HEK293T (cell line): ENCODE measurements at regions not wholly inside any gene's neighbourhood (a gene's known extent, or its start where the extent isn't known, plus 50 kb on each side); places are given as distances from the start of the nearest gene placed in this dataset.

ENCODE experiments used
- CTCF ChIA-PET: fragments of 350-600 bp; formaldehyde crosslinking; extraction: SDS; loops from one replicate; lab custom pipeline; 2021; ENCODE audit warnings: antibody characterized with exemption, inconsistent platforms; lab: Yijun Ruan, JAX
- POLR2A ChIA-PET: fragments of 350-600 bp; formaldehyde crosslinking; extraction: SDS; loops from one replicate; lab custom pipeline; 2020; ENCODE audit warnings: antibody characterized with exemption, inconsistent platforms; lab: Yijun Ruan, JAX
- DNase-seq: peaks from one replicate; pipeline ENCODE4 v3.0.0; 2012; ENCODE audit warnings: mixed read lengths; ENCODE audit errors: extremely low spot score
- ARNT ChIP-seq: fragments of 450-650 bp; IDR thresholded peaks from 2 replicates; pipeline ENCODE4 v1.6.1; 2017; ENCODE audit warnings: mild to moderate bottlenecking
- BHLHE40 ChIP-seq: fragments of 450-650 bp; IDR thresholded peaks from 2 replicates; pipeline ENCODE4 v1.6.1; 2016; ENCODE audit warnings: mild to moderate bottlenecking, moderate library complexity, borderline replicate concordance
- CTBP1 ChIP-seq: fragments of 450-650 bp; IDR thresholded peaks from 2 replicates; pipeline ENCODE4 v1.6.1; 2016; ENCODE audit warnings: borderline replicate concordance
- ELF4 ChIP-seq: fragments of 450-650 bp; IDR thresholded peaks from 2 replicates; pipeline ENCODE4 v1.6.1; 2017; ENCODE audit warnings: antibody characterized with exemption
- FOXA1 ChIP-seq: fragments of 450-650 bp; IDR thresholded peaks from 2 replicates; pipeline ENCODE4 v1.6.1; 2016; ENCODE audit warnings: mild to moderate bottlenecking
- FOXK2 ChIP-seq: fragments of 450-650 bp; IDR thresholded peaks from 2 replicates; pipeline ENCODE4 v1.6.1; 2016; ENCODE audit warnings: mild to moderate bottlenecking
- FOXM1 ChIP-seq: fragments of 450-650 bp; IDR thresholded peaks from 2 replicates; pipeline ENCODE4 v1.6.1; 2017; ENCODE audit warnings: mild to moderate bottlenecking, borderline replicate concordance
- HDGF ChIP-seq: fragments of 450-650 bp; IDR thresholded peaks from 2 replicates; pipeline ENCODE4 v1.6.1; 2017; ENCODE audit warnings: antibody characterized with exemption, borderline replicate concordance
- L3MBTL2 ChIP-seq: fragments of 450-650 bp; conservative IDR thresholded peaks from 2 replicates; pipeline ENCODE4 v1.6.1; 2016; ENCODE audit warnings: mild to moderate bottlenecking
- LEF1 ChIP-seq: fragments of 450-650 bp; IDR thresholded peaks from 2 replicates; pipeline ENCODE4 v1.6.1; 2017; ENCODE audit warnings: mild to moderate bottlenecking, borderline replicate concordance
- NFRKB ChIP-seq: fragments of 450-650 bp; IDR thresholded peaks from 2 replicates; pipeline ENCODE4 v1.6.1; 2016; ENCODE audit warnings: mild to moderate bottlenecking, moderate library complexity
- SP1 ChIP-seq: fragments of 450-650 bp; IDR thresholded peaks from 2 replicates; pipeline ENCODE4 v1.6.1; 2017
- SUZ12 ChIP-seq: fragments of 450-650 bp; IDR thresholded peaks from 2 replicates; pipeline ENCODE4 v1.6.1; 2016; ENCODE audit warnings: mild to moderate bottlenecking
- TARDBP ChIP-seq: fragments of 450-650 bp; IDR thresholded peaks from 2 replicates; pipeline ENCODE4 v1.6.1; 2016
- ZNF384 ChIP-seq: fragments of 450-650 bp; IDR thresholded peaks from 2 replicates; pipeline ENCODE4 v1.6.1; 2016
- TF ChIP-seq, protein P1 (sequence below): fragments of 450-650 bp; IDR thresholded peaks from 2 replicates; pipeline ENCODE4 v1.6.1; 2016

DNA sequence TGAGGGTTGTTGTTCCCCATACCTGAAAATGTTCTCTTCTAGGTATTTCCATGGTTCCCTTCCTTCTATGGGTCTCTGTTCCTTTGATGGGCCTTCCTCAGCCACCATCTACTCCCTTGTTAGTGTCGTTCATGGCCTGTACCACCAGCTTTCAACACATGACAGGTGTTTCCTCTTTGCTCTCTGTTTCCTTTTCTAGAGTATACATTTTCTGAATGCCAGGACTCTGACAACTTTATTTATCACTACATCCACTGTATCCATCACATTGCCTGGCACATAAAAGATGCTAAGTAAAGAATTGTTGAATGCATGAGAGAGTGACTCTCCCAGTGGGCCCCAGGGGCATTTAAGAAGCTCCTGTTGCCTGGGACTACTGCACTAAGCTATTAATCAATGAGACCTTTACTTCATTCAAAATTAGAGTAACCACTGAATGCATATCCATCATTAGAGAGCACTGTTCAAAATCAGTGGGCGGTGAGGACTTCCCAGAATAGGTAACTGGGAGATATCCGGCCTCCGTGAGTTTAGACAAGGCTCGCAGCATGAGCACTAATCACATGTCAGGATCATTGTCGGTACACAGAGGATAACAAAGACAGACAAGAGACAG is 255.0 kb downstream of the CBLN1 start:
- CTCF ChIA-PET: no interaction called here
- DNase-seq: no peak
- POLR2A ChIA-PET: no interaction called here
- TF ChIP-seq CTBP1 (no peak), FOXA1 (no peak), SUZ12 (no peak), FOXM1 (no peak), HDGF (no peak), ZNF384 (no peak), LEF1 (no peak), SP1 (no peak), TARDBP (no peak), FOXK2 (no peak), ARNT (no peak), NFRKB (no peak)

DNA sequence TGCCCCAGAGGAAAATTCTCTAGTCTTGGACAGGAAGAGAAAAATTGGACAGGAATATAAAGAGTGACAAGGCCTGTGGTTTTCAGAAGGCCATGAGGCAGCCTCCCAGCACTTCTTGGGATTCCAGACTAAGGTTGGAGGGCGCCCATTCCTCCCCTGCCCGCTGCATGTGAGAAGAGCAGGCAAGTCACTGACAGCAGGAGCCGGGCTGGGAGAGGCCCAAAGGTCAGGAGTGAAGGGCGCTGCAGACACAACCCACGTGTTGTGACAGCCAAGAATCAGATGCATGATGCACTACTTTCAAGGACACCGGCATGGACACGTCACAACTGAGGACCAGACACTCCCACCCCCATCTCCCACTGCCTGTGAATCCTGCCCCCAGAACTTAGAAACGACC is 256.7 kb downstream of the CBLN1 start:
- POLR2A ChIA-PET: no interaction called here
- DNase-seq: no peak
- TF ChIP-seq L3MBTL2 (no peak), CTBP1 (no peak), ZNF384 (no peak), BHLHE40 (no peak), NFRKB (no peak), FOXA1 (no peak)
- TF ChIP-seq, protein P1, sequence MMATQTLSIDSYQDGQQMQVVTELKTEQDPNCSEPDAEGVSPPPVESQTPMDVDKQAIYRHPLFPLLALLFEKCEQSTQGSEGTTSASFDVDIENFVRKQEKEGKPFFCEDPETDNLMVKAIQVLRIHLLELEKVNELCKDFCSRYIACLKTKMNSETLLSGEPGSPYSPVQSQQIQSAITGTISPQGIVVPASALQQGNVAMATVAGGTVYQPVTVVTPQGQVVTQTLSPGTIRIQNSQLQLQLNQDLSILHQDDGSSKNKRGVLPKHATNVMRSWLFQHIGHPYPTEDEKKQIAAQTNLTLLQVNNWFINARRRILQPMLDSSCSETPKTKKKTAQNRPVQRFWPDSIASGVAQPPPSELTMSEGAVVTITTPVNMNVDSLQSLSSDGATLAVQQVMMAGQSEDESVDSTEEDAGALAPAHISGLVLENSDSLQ: no peak
- CTCF ChIA-PET: no interaction called here

- no peak for DNase-seq
- TF ChIP-seq FOXK2 (no peak), NFRKB (no peak), FOXM1 (no peak), BHLHE40 (no peak), SP1 (no peak), ELF4 (no peak), CTBP1 (no peak), ARNT (no peak), L3MBTL2 (no peak)
- TF ChIP-seq, protein P1: no peak
- ChIA-PET CTCF (no interaction called here), POLR2A (no interaction called here)
Observed at GRCh38 chr16:49024016-49024415, 257.6 kb downstream of the CBLN1 start.

- no peak for TF ChIP-seq FOXK2
- no peak for TF ChIP-seq HDGF
- TF ChIP-seq CTBP1: no peak
- TF ChIP-seq ARNT: no peak
- no peak for TF ChIP-seq SP1
- no peak for TF ChIP-seq SUZ12
- TF ChIP-seq, protein P1: no peak
- TF ChIP-seq TARDBP: no peak
- no peak for TF ChIP-seq ELF4
- TF ChIP-seq FOXA1: no peak
- no peak for TF ChIP-seq ZNF384
- no peak for TF ChIP-seq L3MBTL2
- TF ChIP-seq NFRKB: no peak
- POLR2A ChIA-PET: no interaction called here
- DNase-seq: no peak
- CTCF ChIA-PET: no interaction called here
Observed at GRCh38 chr16:49023050-49023449, 258.6 kb downstream of the CBLN1 start.

- ChIA-PET CTCF (no interaction called here), POLR2A (no interaction called here)
- TF ChIP-seq ELF4 (no peak), ZNF384 (no peak), ARNT (no peak), TARDBP (no peak), FOXK2 (no peak)
- no peak for DNase-seq
Observed at GRCh38 chr16:49022351-49022963, 259.2 kb downstream of the CBLN1 start.

DNA sequence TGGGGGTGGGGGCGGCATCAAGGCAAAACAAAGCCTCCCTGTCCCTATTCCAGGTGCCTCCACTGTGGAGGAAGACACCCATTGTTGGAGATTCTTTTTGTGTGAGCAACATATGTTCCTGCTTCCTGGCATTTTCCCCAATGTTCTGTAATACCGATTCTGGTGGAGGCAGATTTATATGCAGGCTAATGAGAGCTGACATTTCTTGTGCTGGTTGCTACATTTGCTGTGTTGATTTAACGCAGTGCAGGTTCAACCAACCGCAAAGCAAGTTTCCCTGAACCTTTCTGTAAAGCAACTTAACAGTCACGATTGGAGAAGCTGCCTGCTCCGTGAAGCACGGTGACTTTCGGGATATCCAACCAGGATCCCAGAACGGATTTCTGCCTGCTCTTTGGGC is 260.5 kb downstream of the CBLN1 start:
- TF ChIP-seq, protein P1: no peak
- TF ChIP-seq SUZ12 (no peak), FOXA1 (no peak), ZNF384 (no peak), L3MBTL2 (no peak), LEF1 (no peak)
- POLR2A ChIA-PET: no interaction called here
- CTCF ChIA-PET: no interaction called here
- no peak for DNase-seq
